NCI-H446 treated with DMSO at 0.1 percent for 48 hours (cell line): ENCODE measurements at regions not wholly inside any gene's neighbourhood (a gene's known extent, or its start where the extent isn't known, plus 50 kb on each side); places are given as distances from the start of the nearest gene placed in this dataset.
"Not testable (repeated sequence)": the region's sequence is repeated elsewhere in the genome, so short reads cannot be mapped to it uniquely, and the experiment has no call there.

Source experiments
- DNase-seq: peaks from one replicate; lab custom pipeline; 2025; lab: John Stamatoyannopoulos, UW

DNA sequence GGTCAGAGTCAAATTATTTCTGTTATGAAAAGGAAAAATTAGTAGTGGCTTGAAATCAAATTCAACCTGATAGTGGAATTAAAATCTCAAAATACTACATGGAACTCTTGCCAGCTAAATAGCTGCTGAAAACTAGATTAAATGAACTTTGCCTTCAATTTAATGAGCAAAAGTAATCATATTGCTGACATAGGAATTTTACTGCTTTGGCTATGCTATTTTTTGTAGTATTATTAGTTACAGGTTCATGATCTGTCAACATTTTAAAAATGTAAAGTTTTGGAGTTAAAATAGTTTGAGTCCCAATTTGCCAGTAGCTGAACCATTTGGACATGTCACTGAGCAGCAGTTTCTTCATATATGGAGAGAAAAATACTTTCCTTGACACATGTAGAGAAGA lies 81.4 kb downstream of the RERGL start:
- no peak for DNase-seq

DNA sequence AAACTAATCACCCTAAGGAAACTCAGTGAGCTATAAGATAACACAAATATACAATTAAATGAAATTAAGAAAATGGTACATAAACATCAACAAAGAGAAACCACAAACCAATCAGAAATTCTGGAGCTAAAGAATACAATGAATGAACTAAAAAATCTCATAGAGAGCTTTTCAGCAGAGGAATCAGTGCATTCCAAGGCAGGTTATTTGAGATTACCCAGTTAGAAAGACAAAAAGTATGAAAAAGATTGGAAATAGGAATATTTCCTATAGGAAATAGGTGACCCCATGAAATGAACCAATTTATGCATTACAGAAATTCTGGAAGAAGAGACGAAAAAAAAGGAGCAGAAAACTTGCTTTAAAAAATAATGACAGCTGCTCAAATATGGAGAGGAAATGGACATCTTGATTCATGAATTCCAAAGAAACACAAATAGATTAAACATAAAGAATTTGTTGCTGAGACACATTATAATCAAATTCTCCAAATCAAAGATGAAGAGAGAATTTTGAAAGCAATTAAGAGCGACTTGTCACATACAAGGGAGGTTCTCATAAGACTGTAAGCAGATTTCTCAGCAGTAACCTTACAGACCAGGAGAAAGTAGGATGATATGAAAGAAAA lies 90.7 kb downstream of the RERGL start:
- DNase-seq: no peak

GRCh38 chr12:17992002-17992656 lies 97.9 kb downstream of the RERGL start:
- peak; percentile 1 for DNase-seq

DNA sequence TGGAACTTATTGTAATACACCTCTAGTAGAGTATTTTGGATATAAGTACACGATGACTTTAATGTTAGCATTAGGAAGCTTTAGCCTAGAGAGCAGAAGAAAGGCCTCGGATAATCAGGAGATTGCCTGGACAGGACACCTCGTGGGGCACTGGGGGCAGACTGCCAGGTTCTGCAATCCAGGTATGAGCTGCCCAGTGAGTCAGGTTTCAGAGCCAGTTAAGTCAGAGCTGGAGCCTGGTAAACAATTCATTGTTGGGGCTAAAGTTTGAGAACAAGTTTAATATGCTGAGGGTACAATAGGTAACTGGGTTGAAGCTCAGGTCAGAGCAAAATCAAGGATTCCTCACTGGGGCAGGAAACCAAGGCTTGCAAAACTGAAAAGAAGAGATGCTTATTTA lies 107.4 kb downstream of the RERGL start:
- DNase-seq: no peak

DNA sequence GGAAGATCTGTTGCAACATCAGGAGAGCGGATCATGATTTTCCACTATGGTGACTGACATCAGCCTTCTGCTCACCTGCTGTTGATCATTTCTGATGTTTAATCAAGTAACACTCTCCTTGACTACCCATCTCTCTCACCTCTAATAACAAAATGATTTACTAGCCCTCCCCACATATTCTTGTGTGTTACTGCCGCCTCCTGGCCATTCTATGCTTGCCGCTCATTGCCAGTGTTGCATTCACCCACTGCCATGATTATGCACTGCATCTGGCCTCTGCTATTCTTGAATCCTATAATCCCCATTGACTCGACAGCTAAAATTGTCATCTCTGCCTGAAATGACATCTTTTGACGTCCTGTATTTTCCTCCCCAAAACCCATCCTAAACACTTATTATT lies 113.8 kb downstream of the RERGL start:
- DNase-seq: no peak

- no peak for DNase-seq
Measured at GRCh38 chr12:17975763-17976162, 114.2 kb downstream of the RERGL start.

- no peak for DNase-seq
Measured at GRCh38 chr12:17975239-17975638, 114.8 kb downstream of the RERGL start.

- DNase-seq: no peak
Measured at GRCh38 chr12:17971850-17972249, 118.1 kb downstream of the RERGL start.

GRCh38 chr12:17954788-17955187 lies 135.2 kb downstream of the RERGL start:
- DNase-seq: no peak

DNA sequence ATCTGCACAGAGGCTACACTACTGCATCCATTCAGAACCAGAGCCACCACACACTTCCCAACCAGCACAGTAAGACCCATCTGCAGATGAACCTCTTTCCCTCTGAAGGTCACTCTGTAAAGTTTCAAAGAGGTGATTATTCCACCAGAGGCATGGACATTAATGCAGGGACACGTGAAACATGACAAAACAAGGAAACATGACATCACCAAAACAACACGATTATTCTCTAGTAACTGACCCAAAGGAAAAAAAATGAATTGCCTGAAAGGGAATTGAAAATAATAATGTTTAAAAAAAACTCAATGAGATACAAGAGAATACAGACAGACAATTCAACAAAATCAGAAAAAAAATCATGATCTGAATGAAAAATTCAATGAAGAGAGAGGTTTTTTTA lies 139.1 kb downstream of the RERGL start:
- no peak for DNase-seq

GRCh38 chr12:17949558-17950141 lies 140.3 kb downstream of the RERGL start:
- no peak for DNase-seq

- DNase-seq: peak; percentile 40
Measured at GRCh38 chr12:17928708-17929366, 161.2 kb downstream of the RERGL start.

GRCh38 chr12:17918013-17918412 lies 172.0 kb downstream of the RERGL start:
- no peak for DNase-seq

- DNase-seq: no peak
Measured at GRCh38 chr12:17884581-17884980, 205.4 kb downstream of the RERGL start.

- DNase-seq: no peak
Measured at GRCh38 chr12:17878714-17879113, 211.3 kb downstream of the RERGL start.

DNA sequence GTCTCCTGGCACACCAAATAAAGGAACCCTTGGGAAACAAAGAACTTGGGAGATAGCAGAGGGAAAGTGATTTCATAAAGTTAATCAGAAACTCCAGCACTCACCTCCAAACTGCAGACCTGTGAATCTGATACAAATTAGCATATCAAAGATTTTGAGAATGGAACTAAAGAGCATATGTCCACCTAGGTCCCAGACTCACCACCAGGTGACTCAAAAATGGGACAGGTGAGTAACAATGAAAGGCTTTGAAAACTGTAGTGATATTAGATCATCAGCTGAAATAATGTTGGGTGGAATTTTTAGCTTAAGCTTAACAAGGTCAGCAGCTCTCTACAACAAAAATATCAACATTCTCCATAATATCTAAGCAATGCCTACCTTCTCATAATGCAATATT lies 214.8 kb downstream of the RERGL start:
- DNase-seq: no peak

DNA sequence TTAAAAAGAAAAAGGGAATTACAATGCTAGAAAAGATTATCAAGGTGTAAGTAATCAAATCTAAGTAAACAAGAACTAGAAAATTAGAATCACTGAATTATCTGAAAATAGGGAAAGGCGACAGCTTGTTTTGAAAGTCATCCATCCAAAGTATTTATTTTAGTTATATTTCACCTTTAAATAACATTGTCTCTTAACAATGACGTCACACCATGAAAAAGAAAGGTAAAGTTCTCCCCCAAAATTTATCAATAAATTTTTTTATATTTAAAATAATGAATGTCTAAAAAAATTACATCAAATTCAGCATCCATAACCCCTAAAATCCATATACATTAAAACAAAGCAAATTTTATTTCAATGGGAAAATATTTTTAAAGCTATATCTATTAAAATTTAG lies 223.2 kb downstream of the RERGL start:
- no peak for DNase-seq

- not testable (repeated sequence) for DNase-seq
Measured at GRCh38 chr12:17855548-17855947, 234.4 kb downstream of the RERGL start.

DNA sequence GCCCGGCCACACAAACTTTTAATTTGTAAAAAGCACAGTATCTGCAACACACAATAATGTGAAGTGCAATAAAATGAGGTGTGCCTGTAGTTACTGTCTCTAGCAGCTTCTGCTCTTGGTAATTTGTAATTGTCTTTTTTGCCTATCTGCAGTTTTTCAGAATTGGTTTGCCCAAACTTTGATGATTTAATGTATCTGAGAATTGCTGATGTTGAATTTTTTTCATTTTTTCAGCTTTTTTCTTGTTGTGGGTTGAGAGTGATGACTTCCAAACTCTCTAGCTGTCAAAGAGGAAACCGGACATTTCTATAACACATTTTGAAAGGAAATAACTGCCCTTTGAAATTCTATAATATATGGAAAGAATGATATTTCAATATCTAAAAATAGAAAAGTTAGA lies 236.9 kb downstream of the RERGL start:
- no peak for DNase-seq

GRCh38 chr12:17841496-17841895 lies 248.5 kb downstream of the RERGL start:
- no peak for DNase-seq

DNA sequence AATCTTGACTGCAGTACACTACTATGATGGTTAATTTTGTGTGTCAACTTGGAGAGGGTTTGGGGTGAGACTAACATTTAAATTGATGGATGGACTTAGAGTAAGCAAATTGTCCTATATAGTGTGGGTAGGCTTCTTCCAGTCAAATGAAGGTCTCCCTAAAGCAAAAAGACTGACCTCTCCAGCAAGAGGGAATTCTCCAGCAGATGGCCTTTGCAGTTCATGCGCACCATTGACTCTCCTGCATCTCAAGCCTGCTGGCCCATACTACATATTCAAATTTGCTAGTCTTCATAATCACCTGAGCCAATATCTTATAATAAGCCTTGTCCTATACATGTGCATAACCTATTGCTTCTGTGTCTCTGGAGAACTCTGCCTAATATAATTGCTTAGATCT lies 260.2 kb downstream of the RERGL start:
- no peak for DNase-seq

DNA sequence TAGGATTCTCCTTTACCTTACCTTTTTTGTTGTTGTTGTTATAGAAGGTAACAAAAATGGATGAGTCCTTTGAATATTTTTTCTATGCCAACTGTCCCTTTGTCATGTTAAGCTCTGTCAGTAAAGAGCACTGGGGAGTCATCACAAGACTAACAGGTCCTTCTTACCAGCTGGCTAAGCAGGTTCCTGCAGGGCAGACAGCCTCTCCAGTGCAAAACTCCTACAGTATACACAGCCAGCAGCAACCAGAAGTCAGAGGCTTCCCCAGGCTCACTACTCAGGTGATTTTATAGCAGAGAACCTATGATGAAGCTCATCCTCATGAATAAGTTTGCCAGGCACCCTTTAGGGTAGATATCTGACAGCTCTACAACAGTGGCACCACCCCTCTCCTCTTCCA lies 271.1 kb downstream of the RERGL start:
- no peak for DNase-seq

DNA sequence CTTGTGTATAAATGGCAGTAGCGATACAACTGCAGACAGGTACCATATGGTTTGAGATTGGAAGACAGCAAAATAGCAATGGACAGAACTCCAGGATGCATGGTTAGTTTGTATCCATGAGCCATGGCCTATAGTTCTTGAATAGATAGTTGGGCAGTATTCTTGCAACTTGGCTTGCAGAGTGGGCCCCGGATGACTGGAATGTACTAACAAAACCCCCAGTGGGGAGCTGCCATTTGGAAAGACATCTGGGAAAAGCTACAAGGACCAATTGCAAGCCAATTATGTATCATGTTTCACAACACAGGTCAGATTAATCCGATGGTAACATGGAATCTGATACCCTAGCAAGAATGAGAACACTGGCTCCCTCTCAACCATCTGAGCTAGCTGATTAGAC lies 279.6 kb downstream of the RERGL start:
- DNase-seq: peak; percentile 22
